GM19372 (cell line): ENCODE measurements at regions not wholly inside any gene's neighbourhood (a gene's known extent, or its start where the extent isn't known, plus 50 kb on each side); places are given as distances from the start of the nearest gene placed in this dataset.
"Not testable (repeated sequence)": the region's sequence is repeated elsewhere in the genome, so short reads cannot be mapped to it uniquely, and the experiment has no call there.

Experiments used
- ATAC-seq: cut with Tn5 transposase; IDR thresholded peaks from one replicate; pipeline ENCODE4 v1.9.1; 2021; ENCODE audit warnings: mild to moderate bottlenecking, low read depth, moderate library complexity; ENCODE audit not compliant: unreplicated experiment

- ATAC-seq: no peak
These were observed 302.5 kb upstream of the AMIGO2 start for GRCh38 chr12:47382305-47382704.

DNA sequence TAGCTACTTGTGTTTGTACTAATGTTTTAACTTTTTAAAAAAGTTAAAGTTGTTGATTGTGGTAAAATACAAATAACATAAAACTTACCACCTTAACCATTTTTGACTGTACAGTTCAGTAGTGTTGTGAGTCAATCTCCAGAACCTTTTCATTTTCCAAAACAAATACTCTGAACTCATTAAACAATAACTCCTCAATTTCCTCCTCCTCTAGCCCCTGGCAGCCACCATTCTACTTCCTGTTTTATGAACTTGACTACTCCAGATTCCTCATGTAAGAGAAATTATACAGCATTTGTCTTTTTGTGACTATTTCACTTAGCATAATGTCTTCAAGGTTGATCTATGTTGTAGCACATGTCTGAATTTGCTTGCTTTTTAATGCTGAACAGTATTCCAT, 299.1 kb upstream of the AMIGO2 start:
- ATAC-seq: no peak

GRCh38 chr12:47378222-47378582, 298.4 kb upstream of the AMIGO2 start:
- no peak for ATAC-seq

DNA sequence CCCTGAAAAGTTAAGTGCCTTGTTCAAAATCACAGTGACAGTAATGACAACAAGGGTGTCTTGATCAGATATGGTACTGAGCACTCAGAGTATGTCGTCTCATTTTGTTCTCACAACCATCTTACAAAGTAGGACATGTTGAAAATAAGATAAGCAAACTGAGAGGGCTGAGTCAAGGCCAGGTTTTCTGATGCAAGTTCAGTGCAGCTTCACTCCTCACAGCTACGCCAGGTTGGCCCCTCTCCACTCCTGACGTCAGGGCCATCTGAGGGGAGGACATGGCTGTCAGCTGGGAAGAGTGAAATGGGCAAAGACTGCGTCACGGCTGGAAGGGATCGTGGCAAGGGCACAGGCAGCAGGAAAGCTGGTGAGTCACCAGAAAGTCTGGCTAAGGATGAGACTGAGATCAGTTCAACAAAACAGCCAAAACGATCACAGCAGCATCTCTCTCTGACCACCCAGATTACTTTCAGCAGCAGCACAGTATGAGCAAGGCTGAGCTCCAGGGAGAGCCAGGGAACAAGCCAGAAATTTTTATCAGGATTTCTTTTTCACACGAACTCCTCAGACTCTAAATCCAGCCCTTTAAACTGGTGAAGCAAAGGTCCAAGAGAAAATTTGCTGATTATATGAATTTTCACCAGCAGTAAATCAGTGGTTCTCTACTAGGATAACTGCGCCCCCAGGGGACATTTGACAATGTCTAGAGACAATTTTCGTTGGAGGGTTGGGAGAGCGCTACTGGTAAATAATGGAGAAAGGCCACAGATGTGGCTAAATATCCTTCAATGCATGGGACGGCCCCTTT, 297.9 kb upstream of the AMIGO2 start:
- no peak for ATAC-seq

DNA sequence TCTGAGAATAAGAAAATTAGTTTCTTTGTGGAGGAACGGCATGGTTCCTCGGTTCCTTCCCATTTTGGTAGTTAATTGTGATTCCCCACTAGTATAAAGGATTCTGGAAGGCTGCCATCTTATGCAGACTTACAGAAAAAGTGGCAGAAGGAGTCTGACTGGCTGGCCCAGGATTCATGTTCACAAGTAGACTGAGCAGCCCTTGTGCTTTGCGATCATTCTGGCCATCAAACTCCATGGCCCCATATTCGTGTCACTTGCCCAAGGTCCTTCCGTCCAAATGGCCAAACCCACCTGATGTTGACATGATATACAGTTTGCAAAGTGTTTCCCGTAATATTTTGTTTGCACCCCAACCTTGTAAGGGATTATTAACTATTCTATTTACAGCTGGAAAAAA, 297.2 kb upstream of the AMIGO2 start:
- ATAC-seq: no peak

- no peak for ATAC-seq
These were observed 293.9 kb upstream of the AMIGO2 start for GRCh38 chr12:47373554-47374150.

DNA sequence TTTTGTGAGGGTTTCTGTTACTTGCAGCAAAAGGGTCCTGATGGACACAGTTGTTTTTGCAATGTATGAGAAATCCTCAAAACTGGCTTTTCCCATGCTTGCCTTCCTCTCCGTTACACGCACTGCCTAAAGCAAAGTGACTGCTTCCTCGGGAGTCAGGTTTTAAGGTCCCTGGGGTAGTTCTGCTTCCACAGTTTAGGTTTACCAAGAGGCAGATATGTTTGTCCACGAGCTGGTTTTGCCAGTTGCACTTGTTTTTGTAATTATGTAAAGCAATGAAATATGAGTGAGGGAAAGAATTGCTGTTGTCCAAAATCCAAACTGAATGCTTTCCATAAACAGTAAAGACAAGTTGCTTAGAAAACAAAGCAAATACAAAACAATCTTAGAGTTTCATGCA, 290.7 kb upstream of the AMIGO2 start:
- no peak for ATAC-seq

- no peak for ATAC-seq
These were observed 289.3 kb upstream of the AMIGO2 start for GRCh38 chr12:47369085-47369484.

DNA sequence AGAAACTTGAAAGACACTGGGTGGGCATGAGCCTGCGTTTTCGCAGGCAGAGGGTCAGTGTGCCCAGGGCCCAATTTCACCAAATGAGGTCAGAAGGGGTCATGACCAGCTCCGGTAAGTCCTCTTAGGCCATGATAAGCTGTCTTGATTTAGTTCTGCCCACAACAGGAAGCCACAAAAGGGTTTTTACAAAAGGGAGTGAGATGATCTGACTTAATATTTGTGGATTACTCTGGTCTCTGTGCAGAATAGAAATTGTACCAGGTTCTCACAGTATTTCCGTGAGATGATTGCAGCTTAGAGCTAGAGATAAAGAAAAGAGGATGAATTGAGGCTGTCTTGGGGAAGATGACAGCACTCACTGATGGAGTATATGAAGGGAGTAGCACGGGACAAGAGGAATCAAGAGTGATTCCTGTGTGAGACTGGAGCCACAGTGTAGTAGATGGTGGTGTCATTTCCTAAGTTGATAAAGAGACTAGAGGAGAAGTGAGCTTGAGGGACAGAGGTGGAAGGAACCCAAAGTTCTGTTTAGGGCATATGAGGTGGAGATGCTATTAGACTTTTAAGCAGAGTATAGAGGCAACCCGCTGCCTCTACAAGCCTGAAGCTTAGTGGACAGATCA, 288.3 kb upstream of the AMIGO2 start:
- no peak for ATAC-seq

- no peak for ATAC-seq
These were observed 286.8 kb upstream of the AMIGO2 start for GRCh38 chr12:47366579-47366978.

- no peak for ATAC-seq
These were observed 286.4 kb upstream of the AMIGO2 start for GRCh38 chr12:47366157-47366556.

DNA sequence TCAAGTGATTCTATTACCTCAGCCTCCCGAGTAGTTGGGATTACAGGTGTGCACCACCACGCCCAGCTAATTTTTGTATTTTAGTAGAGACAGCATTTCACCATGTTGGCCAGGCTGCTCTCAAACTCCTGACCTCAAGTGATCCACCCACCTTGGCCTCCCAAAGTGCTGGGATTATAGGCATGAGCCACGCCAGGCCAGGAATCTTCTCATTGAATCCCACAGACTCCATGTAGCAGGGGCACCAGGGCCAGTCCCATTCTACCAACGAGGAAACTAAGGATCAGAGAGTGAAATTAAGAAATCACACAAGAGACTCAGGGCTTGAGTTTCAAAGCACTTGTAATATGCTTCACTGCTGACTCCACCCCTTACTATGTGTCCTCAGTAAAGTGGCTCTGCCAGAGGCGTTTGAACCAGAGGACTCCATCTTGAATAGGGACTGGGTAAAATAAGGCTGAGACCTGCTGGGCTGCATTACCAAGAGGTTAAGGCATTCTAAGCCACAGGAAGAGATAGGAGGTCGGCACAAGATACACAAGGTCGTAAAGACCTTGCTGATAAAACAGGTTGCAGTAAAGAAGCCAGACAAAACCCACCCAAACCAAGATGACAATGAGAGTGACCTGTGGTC, 285.8 kb upstream of the AMIGO2 start:
- ATAC-seq: not testable (repeated sequence)

DNA sequence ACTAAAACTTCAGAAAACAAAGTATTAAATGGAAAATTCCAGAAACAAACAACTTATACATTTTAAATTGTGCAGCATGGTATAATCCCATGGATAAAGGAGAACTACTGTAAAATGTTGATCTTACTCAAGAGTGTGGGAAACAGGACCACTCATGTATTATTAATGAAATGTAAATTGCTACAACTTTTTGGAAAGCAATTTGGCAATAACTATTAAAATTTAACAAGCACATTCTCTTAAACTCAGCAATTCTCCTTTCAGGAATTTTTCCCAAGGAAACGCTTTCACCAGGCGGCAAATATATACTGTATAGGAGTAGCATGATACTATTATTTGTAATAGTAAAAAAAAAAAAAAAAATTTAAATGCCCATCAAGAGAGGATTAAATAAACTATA, 284.5 kb upstream of the AMIGO2 start:
- ATAC-seq: no peak

- no peak for ATAC-seq
These were observed 282.5 kb upstream of the AMIGO2 start for GRCh38 chr12:47362126-47362705.

DNA sequence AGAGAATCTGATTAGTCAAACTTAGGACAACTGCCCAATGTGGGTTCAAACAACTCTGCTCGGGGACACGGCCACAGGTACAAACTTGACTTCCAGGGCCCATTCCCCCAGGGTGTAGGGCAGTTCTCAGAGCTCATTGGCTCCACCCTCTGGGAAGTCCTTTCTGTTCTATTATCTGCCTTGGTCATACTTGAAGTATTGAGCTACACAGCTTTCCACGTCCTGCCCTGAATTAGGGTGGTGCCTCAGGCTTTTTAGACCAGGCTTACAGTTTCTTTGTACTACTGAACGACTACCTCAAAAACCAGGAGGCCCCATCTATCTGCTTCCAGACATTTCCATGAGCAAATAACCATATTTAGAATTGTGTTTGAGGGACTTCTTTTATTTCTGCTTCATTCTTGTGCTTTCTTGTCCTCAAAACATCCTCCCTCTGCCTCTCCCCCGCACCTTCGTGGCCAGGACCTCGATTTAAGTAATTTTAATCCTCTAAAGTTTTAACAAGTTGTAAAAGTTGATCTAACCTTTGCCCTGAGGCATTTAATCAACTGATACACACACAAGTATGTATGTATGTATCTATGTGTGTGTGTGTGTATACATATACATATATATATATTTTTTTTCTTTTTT, 281.7 kb upstream of the AMIGO2 start:
- ATAC-seq: peak; percentile 85

DNA sequence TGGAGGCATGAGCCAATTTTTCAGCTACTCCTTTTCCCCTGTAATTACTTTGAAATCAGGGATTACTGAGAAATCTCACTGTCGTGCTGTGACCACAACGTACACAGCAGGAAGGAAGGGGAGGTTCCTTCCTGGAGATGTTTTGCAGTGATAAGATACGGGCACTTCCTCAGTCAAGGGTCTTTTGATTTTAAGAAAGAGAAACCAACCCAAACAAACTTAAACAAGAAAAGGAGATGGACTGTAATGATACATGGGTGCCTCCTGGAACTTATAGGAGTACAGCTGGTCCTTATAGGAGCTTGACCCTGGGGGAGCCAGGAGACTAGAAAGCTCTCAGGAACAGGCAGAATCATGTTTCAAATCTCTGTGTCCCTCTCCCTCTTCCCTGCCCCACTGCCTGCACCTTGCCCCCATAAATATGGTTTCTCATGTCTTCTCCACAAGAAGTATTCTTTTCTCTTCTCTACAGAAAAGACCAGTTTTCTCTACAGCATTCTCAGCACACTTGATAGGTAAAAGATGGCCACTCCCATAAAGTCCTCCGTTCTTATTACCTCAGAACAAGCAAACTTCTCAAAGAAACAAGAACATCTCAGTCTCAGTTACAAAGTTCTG, 281.1 kb upstream of the AMIGO2 start:
- ATAC-seq: peak; percentile 28

GRCh38 chr12:47360093-47360480, 280.3 kb upstream of the AMIGO2 start:
- ATAC-seq: no peak

GRCh38 chr12:47359310-47360092, 279.7 kb upstream of the AMIGO2 start:
- no peak for ATAC-seq

DNA sequence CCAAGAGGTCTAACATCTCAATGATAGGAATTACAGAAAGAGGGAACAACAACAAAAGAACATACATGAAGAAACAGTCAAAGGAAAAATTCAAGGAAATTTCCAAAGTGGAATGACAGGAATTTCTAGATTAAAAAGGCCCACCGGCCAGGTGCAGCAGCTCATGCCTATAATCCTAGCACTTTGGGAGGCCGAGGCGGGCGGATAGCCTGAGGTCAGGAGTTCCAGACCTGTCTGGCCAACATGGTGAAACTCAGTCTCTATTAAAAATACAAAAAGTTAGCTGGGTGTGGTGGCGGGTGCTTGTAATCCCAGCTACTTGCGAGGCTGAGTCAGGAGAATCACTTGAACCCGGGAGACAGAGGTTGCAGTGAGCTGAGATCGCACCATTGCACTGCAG, 277.2 kb upstream of the AMIGO2 start:
- not testable (repeated sequence) for ATAC-seq
